ENCODE measurements at regions not wholly inside any gene's neighbourhood (a gene's known extent, or its start where the extent isn't known, plus 50 kb on each side); places are given as distances from the start of the nearest gene placed in this dataset.

- intact Hi-C loops (cut with DNase I), result no loop called here
- DNase-seq (ENCODE audit: low spot score), result no peak
Observed at GRCh38 chr14:97306760-97307246, 509.6 kb downstream of the VRK1 start.

- intact Hi-C loops (cut with DNase I), result no loop called here
- no peak for DNase-seq (ENCODE audit: low spot score)
Observed at GRCh38 chr14:97311411-97311810, 514.2 kb downstream of the VRK1 start.

GRCh38 chr14:97312910-97313309 is 515.7 kb downstream of the VRK1 start:
- intact Hi-C loops (cut with DNase I), result no loop called here
- DNase-seq (ENCODE audit: low spot score), result no peak

GRCh38 chr14:97315790-97316189 is 518.6 kb downstream of the VRK1 start:
- DNase-seq (ENCODE audit: low spot score), result no peak
- intact Hi-C loops (cut with DNase I), result no loop called here

GRCh38 chr14:97318380-97318779 is 521.2 kb downstream of the VRK1 start:
- intact Hi-C loops (cut with DNase I), result no loop called here
- no peak for DNase-seq (ENCODE audit: low spot score)

GRCh38 chr14:97319691-97320090 is 522.5 kb downstream of the VRK1 start:
- DNase-seq (ENCODE audit: low spot score), result no peak
- intact Hi-C loops (cut with DNase I), result no loop called here

GRCh38 chr14:97328743-97329142 is 531.6 kb downstream of the VRK1 start:
- intact Hi-C loops (cut with DNase I), result no loop called here
- no peak for DNase-seq (ENCODE audit: low spot score)

GRCh38 chr14:97329701-97330100 is 532.5 kb downstream of the VRK1 start:
- intact Hi-C loops (cut with DNase I), result no loop called here
- no peak for DNase-seq (ENCODE audit: low spot score)

GRCh38 chr14:97331058-97331457 is 533.9 kb downstream of the VRK1 start:
- intact Hi-C loops (cut with DNase I), result no loop called here
- DNase-seq (ENCODE audit: low spot score), result no peak

- intact Hi-C loops (cut with DNase I), result no loop called here
- no peak for DNase-seq (ENCODE audit: low spot score)
Observed at GRCh38 chr14:97331526-97331925, 534.3 kb downstream of the VRK1 start.

GRCh38 chr14:97336179-97336578 is 539.0 kb downstream of the VRK1 start:
- intact Hi-C loops (cut with DNase I), result no loop called here
- no peak for DNase-seq (ENCODE audit: low spot score)

- intact Hi-C loops (cut with DNase I), result no loop called here
- no peak for DNase-seq (ENCODE audit: low spot score)
Observed at GRCh38 chr14:97336816-97337215, 539.6 kb downstream of the VRK1 start.

- DNase-seq (ENCODE audit: low spot score), result no peak
- intact Hi-C loops (cut with DNase I), result no loop called here
Observed at GRCh38 chr14:97337267-97337666, 540.1 kb downstream of the VRK1 start.

- no peak for DNase-seq (ENCODE audit: low spot score)
- intact Hi-C loops (cut with DNase I), result no loop called here
Observed at GRCh38 chr14:97337670-97338069, 540.5 kb downstream of the VRK1 start.

- DNase-seq (ENCODE audit: low spot score), result no peak
- intact Hi-C loops (cut with DNase I), result no loop called here
Observed at GRCh38 chr14:97344666-97345065, 547.5 kb downstream of the VRK1 start.

- DNase-seq (ENCODE audit: low spot score), result no peak
- intact Hi-C loops (cut with DNase I), result no loop called here
Observed at GRCh38 chr14:97346675-97347074, 549.5 kb downstream of the VRK1 start.

GRCh38 chr14:97349463-97349862 is 552.3 kb downstream of the VRK1 start:
- intact Hi-C loops (cut with DNase I), result no loop called here
- DNase-seq (ENCODE audit: low spot score), result no peak

GRCh38 chr14:97349946-97350345 is 552.8 kb downstream of the VRK1 start:
- DNase-seq (ENCODE audit: low spot score), result no peak
- intact Hi-C loops (cut with DNase I), result no loop called here

- intact Hi-C loops (cut with DNase I), result no loop called here
- no peak for DNase-seq (ENCODE audit: low spot score)
Observed at GRCh38 chr14:97350415-97350814, 553.2 kb downstream of the VRK1 start.

GRCh38 chr14:97350894-97351731 is 553.9 kb downstream of the VRK1 start:
- intact Hi-C loops (cut with DNase I), result no loop called here
- DNase-seq (ENCODE audit: low spot score), result no peak

GRCh38 chr14:97353102-97353501 is 555.9 kb downstream of the VRK1 start:
- DNase-seq (ENCODE audit: low spot score), result no peak
- intact Hi-C loops (cut with DNase I), result no loop called here
